ENCODE measurements at regions not wholly inside any gene's neighbourhood (a gene's known extent, or its start where the extent isn't known, plus 50 kb on each side); places are given as distances from the start of the nearest gene placed in this dataset.

DNA sequence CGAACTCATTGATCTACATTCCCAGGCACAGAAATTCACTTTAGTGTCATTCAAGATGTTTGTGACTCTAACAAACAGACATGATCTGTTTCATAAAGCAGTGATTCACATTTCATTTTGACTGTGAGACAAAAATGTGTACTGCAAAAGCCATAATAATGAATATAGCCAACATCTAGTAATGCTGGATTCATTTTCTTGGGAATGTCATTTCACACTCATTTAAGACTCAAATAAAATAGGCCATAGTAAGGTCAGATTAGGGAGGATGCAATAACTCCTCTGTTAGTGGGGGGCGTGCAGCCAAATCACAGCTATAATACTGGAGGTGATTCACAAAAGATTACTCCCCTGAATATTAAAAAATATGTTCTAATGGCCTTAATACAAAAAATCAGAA is 566.6 kb upstream of the ZWINT start:
- H3K9me3 ChIP-seq = peaks cover 0 to 14% (median 0%) of the 10 kb centered on the region in 3 donors
- intact Hi-C loops (cut with DNase I) = no loop called here
- no peak for DNase-seq
- no peaks in the 10 kb centered on the region for H3K4me1 ChIP-seq
- no peaks in the 10 kb centered on the region for H3K36me3 ChIP-seq
- no peaks in the 10 kb centered on the region for H3K27me3 ChIP-seq
- 60 to 78% methylated on average over 2 of the region's 2 CpGs for WGBS, 2 donors
- TF ChIP-seq, protein P1, sequence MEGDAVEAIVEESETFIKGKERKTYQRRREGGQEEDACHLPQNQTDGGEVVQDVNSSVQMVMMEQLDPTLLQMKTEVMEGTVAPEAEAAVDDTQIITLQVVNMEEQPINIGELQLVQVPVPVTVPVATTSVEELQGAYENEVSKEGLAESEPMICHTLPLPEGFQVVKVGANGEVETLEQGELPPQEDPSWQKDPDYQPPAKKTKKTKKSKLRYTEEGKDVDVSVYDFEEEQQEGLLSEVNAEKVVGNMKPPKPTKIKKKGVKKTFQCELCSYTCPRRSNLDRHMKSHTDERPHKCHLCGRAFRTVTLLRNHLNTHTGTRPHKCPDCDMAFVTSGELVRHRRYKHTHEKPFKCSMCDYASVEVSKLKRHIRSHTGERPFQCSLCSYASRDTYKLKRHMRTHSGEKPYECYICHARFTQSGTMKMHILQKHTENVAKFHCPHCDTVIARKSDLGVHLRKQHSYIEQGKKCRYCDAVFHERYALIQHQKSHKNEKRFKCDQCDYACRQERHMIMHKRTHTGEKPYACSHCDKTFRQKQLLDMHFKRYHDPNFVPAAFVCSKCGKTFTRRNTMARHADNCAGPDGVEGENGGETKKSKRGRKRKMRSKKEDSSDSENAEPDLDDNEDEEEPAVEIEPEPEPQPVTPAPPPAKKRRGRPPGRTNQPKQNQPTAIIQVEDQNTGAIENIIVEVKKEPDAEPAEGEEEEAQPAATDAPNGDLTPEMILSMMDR (IDR thresholded peaks at IDR 0.05) = no peak
- TF ChIP-seq POLR2A (IDR thresholded peaks at IDR 0.05) = no peak
- H3K27ac ChIP-seq = no peak overlapping the region
- no peak overlapping the region for H3K4me3 ChIP-seq

DNA sequence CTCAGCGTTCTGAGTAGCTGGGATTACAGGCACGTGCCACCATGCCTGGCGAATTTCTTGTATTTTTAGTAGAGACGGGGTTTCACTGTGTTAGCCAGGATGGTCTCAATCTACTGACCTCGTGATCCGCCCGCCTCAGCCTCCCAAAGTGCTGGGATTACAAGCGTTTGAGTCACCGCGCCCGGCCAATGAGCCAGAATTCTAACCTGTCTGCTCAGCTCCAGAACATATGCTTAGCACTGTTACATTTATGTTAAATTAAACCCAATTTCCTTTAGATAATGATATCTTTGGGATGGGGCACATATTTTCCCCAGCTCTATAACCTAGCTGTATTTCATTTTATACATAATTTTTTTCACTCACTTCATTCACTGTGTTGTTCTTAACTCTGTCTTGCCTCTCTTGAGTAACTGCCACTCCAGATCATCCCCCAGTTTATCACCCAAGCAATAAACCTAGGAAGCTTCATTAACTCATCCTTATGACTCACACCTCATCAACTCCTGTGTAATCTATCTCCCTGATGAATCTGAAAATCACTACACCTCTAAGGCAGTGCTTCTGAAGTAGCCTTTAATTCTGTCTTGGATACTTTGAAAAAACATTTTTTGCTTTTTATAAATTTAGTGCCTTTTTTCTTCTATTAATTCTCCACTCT is 559.7 kb upstream of the ZWINT start:
- peaks cover 0 to 9% (median 0%) of the 10 kb centered on the region in 3 donors for H3K9me3 ChIP-seq
- WGBS, 2 donors = 82 to 84% methylated on average over 11 of the region's 11 CpGs
- TF ChIP-seq, protein P1 (IDR thresholded peaks at IDR 0.05) = no peak
- TF ChIP-seq POLR2A (IDR thresholded peaks at IDR 0.05) = no peak

DNA sequence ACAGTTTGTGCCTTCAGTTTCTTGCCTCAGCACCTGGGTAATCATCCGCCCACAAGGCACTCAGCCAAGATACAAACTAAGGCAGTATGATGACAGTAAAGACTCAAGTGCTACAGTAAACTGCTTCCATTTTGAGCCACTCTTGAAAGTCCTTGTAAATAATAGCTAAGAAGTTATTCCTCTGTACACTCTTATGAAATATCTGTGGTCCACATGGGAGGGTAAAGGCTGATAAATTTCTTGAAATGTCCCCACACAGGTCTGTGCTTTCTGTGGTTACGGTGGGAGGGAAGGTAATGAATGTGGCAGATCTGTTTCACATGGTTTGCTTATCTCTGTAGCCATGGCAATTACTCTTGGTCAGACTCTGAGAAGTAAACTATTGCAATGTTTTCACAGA is 551.0 kb upstream of the ZWINT start:
- no peak overlapping the region for H3K27ac ChIP-seq
- H3K4me1 ChIP-seq = no peaks in the 10 kb centered on the region
- no peaks in the 10 kb centered on the region for H3K36me3 ChIP-seq
- H3K27me3 ChIP-seq = no peaks in the 10 kb centered on the region
- DNase-seq = no peak
- WGBS, 2 donors = 78 to 82% methylated on average over 2 of the region's 2 CpGs
- no peak overlapping the region for H3K4me3 ChIP-seq
- TF ChIP-seq, protein P1 (IDR thresholded peaks at IDR 0.05) = no peak
- TF ChIP-seq POLR2A (IDR thresholded peaks at IDR 0.05) = no peak
- intact Hi-C loops (cut with DNase I) = no loop called here
- H3K9me3 ChIP-seq = no peaks in the 10 kb centered on the region

More for the DNA sequence above, 559.7 kb upstream of the ZWINT start:
- no peaks in the 10 kb centered on the region for H3K27me3 ChIP-seq
- no peak overlapping the region for H3K27ac ChIP-seq
- no peaks in the 10 kb centered on the region for H3K4me1 ChIP-seq
- H3K4me3 ChIP-seq = no peak overlapping the region
- intact Hi-C loops (cut with DNase I) = no loop called here
- no peak for DNase-seq
- no peaks in the 10 kb centered on the region for H3K36me3 ChIP-seq

DNA sequence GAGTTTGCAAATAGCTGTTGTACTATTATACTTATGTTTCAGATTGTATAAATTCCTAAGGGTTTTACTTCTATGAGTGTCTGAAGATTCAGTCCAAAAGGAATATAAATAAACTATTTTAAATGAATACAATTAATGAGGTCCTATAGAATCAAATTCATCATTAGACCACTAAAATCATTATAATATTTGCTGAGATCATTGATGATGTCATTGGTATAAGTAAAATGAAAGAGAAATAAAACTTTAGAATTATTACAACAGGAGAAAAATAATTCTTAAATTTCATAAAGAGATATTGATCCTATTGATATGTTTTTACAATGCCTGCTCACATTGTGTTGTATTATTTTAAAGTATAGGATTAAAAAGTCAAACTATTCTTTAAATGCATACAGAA is 544.0 kb upstream of the ZWINT start:
- Histone ChIP-seq H3K9me3 (no peaks in the 10 kb centered on the region), H3K36me3 (no peaks in the 10 kb centered on the region), H3K27ac (no peak overlapping the region), H3K4me3 (no peak overlapping the region), H3K27me3 (no peaks in the 10 kb centered on the region), H3K4me1 (no peaks in the 10 kb centered on the region)
- no peak for DNase-seq
- TF ChIP-seq, protein P1 (IDR thresholded peaks at IDR 0.05) = no peak
- TF ChIP-seq POLR2A (IDR thresholded peaks at IDR 0.05) = no peak
- intact Hi-C loops (cut with DNase I) = no loop called here

DNA sequence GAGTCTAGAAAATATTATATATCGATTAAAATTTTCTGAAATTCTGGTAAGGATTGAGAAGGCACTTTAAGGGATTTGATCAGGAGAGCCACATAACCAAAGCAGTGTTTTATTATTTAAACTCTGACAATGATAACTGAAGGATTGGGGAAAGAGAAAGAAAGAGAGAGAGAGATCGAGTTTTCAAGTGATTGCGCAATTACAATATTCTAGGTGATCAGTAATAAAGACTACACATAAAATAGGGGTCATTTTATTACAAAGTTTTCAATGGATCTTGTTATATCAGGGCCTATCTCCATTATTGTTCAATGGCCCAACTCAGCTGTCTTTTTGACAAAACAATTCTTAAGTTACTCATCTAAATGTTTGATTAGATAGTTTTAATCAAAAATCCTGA is 541.5 kb upstream of the ZWINT start:
- Histone ChIP-seq H3K27me3 (no peaks in the 10 kb centered on the region), H3K9me3 (no peaks in the 10 kb centered on the region), H3K4me3 (no peak overlapping the region), H3K36me3 (no peaks in the 10 kb centered on the region), H3K4me1 (no peaks in the 10 kb centered on the region), H3K27ac (no peak overlapping the region)
- TF ChIP-seq, protein P1 (IDR thresholded peaks at IDR 0.05) = no peak
- no peak for TF ChIP-seq POLR2A (IDR thresholded peaks at IDR 0.05)
- no peak for DNase-seq
- intact Hi-C loops (cut with DNase I) = no loop called here
- 82 to 92% methylated on average over 3 of the region's 3 CpGs for WGBS, 2 donors

Data from esophagus squamous epithelium (tissue), 5 donors.